ENCODE measurements at regions not wholly inside any gene's neighbourhood (a gene's known extent, or its start where the extent isn't known, plus 50 kb on each side); places are given as distances from the start of the nearest gene placed in this dataset.

DNA sequence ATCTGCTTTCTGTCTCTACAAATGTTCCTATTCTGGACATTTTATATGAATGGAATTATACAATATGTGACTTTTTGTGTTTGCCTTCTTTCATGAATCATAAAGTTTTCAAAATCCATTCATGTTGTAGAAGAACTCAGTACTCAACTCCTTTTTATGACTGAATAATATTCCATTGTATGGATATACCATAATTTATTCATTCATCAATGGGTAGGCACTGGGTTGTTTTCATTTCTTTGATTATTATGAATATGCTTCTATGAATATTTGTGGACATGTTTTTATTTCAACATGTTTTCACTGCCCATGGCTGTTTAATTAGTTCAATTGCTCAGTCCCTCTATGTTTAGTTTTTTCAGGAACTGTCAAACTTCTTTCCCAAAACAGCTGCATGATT lies 76.5 kb upstream of the GTSF1L start:
- no peak for DNase-seq (ENCODE audit: low spot score)

DNA sequence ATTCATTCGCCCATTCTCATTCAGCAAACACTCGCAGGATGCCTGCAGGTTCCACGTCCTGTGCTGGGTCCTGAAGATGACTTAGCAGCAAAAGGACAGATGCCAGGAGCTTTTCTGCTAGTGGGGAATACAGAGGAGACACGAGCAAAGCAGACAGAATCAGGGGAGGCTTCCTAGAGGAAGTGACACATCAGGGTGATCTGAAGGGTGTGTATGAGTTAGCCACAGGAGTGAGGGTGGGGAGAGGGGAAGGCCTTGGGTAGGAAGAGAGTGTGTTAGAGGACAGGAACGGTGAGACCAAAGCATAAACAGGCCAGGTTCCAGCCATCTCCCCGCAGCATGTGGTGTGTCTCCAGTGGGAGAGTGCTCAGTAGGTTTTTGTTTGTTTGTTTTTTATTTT lies 73.4 kb upstream of the GTSF1L start:
- DNase-seq (ENCODE audit: low spot score) = no peak

DNA sequence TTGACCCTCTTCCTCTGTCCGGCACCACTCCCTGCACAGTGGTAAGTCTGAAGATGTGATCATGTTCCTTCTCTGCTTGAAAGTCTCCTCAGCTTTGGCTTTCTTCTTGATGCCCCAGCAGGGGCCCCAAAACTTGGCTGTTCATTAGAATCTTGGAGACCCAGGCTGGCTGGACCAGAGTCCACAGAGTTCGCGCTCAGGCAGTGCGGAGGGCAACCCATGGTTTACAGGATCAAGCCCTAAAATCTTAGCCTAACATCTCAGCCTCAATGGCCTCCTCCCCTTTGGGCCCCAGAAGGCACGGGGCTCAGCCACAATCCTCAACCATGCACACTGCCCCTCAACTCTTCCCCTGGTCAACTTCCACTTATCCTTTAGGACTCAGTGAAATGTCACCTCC lies 72.9 kb upstream of the GTSF1L start:
- DNase-seq (ENCODE audit: low spot score) = no peak

DNA sequence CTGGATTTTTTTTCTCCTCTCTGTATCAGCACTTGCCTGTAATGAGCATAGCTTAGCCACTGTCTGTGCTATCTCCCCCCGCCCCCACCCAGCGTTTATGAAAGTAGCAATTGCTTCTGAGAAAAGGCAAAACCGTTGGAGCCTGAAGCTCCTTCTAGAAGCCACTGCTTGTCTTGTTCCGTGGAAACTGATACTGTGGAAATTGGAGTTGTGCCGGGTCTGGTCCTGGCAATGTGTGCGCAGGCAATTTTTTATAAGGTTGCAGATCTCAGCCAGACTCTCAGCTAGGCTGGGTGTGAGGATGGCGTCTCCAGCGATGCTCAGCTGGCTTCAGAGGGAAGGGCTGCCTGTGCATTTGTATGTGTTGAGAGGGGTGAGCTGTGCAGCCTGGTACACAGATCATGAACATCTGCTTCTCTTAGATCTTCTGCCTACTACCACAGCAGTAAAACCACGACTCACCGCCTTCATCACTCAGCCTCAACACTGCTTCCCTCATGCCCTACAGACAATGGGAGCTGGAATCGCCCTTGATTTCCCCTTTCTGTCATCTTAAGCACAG lies 72.4 kb upstream of the GTSF1L start:
- DNase-seq (ENCODE audit: low spot score) = no peak

DNA sequence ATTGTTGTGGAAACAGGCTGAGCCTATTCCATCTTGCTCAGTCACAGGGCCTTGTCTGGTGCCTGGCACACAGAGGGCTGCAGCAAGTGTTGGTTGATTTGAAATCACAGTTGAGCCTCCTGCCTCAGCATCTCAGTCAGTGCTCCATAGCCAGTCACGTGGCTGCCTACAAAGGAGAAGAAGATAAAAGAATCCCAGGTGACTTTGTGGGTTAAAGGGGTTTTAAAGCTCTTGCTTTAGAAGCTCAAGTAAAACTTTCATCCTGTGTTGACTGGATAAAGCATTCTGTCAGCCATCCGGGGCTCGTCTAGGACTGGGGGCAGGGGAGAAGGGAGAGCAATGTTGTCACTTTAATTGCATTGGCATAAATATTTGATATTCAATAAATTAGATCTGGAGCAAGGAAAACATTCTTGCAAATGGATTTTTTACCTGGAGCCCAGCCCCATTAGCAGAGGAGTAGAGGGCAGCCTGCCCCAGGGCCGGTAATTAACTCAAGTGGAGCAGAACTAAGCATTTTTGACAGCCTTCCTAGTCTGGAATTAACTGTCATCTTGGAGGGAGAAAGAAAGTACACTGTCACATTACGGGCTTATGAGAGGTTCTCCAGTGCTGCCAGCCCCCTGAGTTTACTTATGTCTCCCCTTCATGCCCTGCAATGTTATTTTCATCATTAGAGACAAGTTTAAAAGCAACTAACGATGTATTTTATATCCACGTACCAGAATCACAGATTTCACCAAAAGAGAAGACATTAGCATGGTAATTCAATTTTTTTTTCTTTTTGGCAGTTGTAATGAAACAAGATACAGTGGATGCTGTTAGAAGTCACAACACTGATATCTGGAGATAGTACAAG lies 71.7 kb upstream of the GTSF1L start:
- no peak for DNase-seq (ENCODE audit: low spot score)

DNA sequence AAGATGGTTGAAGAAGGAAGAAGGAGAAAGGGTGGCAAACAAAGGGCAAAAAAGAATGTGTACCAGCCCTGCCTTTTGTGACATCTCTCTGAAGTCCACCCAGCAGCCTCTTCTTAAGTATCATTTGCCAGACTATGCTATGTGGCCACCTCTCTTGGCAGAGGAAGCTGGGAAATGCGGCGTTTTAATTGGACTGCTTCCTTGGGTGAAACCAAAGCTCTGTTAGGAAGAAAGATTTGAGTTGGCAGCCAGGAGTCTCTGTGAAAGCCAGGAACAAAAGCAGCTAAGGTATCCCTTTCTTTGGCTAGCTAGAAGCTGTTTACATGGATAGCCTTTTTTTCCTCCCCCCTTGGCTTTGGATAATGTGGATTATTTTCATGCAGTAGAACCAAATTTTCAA lies 67.5 kb upstream of the GTSF1L start:
- no peak for DNase-seq (ENCODE audit: low spot score)

DNA sequence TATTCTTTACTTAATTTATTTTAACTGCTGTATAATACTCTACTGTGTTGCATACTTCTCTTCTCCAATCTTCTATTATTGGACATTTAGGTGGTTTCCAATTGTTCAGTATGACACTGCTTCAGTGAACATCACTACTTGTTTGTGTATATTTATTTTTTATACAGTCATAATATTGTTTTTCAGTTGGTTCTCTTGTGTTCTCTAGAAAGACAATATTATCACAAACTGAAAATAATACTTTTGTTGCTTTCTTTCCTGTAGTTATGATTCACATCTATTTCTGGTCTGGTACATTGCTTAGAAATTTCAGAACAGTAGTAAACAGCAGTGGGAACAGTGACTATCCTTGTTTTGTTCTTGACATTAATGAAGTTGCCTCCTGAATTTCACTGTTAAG lies 62.8 kb upstream of the GTSF1L start:
- no peak for DNase-seq (ENCODE audit: low spot score)

DNA sequence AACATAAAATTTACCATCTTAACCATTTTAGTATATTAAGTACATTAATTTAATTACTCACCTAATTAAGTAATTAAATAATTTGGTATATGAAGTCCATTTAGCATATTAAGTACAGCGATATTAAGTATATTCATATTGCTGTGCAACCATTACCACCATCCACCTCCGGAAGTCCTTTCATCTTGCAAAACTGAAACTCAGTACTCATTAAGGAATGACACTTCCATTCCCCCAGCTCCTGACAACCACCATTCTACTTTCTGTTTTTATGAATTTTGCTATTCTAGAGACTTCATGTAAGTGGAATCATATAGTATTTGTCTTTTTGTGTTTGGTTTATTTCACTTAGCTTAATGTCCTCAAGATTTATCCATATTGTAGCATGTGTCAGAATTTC lies 61.1 kb upstream of the GTSF1L start:
- DNase-seq (ENCODE audit: low spot score) = no peak

DNA sequence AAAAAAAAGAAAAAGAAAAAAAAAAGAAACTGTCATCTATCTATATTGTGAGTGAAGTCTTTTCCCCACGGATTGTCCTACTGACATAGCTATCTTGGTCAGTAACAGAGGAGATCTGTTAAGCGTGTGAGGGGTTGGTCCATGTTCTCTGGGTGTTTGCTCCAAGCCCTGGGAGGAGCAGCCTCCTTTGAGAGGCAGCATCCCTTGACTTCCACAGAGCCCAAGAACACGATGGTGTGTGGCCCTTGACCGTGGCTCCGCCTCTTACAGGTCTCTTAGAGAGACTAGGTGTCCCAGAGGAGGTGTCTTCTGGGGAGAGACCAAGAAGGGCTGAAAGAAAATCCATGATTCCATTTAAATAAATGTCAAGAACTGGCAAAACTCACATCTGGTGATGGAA lies 60.1 kb upstream of the GTSF1L start:
- no peak for DNase-seq (ENCODE audit: low spot score)

DNA sequence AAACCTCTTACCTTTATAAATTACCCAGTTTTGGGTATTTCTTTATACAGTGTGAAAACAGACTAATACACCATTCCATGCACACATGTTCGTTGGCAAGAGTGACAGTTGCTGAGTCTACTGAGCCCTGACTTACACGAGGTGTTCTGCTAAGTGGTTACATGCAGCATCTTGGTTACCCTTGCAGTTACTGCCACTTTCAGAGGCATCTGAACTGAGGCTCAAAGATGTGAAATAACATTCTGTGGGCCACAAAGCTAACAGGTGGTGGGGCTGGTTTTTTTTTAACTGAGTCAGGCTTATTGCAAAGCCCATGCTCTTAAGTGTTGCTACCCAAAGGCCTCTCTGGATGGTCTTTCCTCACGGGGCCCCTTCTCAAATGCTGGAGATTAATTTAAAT lies 54.4 kb upstream of the GTSF1L start:
- DNase-seq (ENCODE audit: low spot score) = no peak

DNA sequence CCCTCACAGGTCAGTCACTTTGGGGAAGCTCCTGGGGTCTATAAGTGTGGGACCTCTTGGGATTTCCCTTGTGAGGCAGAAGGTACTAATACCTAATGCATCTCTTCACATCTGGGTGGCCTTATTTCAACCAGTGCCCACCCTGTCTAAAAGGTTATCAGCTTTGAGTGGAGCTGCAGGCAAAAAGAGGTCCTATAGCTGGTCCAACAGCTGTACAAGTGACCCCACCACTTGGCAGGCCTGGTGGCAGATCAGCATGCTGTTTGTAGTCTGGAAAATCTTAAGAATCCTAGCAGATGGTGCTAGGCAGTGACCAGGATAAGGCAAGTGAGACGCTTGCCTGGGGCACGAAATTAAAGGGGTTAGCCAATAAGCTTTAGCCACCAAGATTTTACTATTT lies 51.6 kb upstream of the GTSF1L start:
- DNase-seq (ENCODE audit: low spot score) = no peak

DNA sequence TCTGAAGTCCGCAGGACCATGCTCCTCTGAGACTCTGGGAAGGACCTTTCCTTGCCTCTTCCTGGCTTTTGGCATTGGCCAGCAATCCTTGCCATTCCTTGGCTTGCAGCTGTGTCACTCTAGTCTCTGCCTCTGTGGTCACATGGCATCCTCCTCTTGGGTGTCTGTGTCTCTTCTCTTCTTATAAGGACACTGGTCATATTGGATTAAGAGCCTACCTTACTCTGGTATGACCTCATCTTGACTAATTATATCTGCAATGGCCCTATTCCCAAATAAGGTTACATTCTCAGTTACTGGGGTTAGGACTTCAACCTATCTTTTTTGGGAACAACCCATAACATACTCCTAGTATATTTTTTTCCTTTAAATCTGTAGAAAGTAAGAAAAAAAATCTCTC lies 49.9 kb upstream of the GTSF1L start:
- DNase-seq (ENCODE audit: low spot score) = no peak

Data from RKO (cell line).